ENCODE measurements at regions not wholly inside any gene's neighbourhood (a gene's known extent, or its start where the extent isn't known, plus 50 kb on each side); places are given as distances from the start of the nearest gene placed in this dataset.

- no peaks in the 10 kb centered on the region for H3K9me3 Mint-ChIP-seq
- H3K27ac Mint-ChIP-seq = no peak overlapping the region
- H3K4me1 Mint-ChIP-seq (ENCODE audit: low read depth) = no peaks in the 10 kb centered on the region
- H3K4me3 Mint-ChIP-seq = no peak overlapping the region
- H3K36me3 Mint-ChIP-seq (ENCODE audit: low read depth) = no peaks in the 10 kb centered on the region
- no peak for DNase-seq
- no peak for TF ChIP-seq CTCF (IDR thresholded peaks at IDR 0.05)
- no peaks in the 10 kb centered on the region for H3K27me3 Mint-ChIP-seq (ENCODE audit: insufficient read depth)
These were observed 395.3 kb upstream of the PITX2 start for GRCh38 chr4:111018216-111018615.

GRCh38 chr4:111020476-111020875 is 397.6 kb upstream of the PITX2 start:
- Mint-ChIP-seq H3K4me1 (ENCODE audit: low read depth) (no peaks in the 10 kb centered on the region), H3K27me3 (ENCODE audit: insufficient read depth) (no peaks in the 10 kb centered on the region), H3K36me3 (ENCODE audit: low read depth) (peaks cover 4% of the 10 kb centered on the region; the same call in 1 of the 2 replicates), H3K27ac (no peak overlapping the region), H3K9me3 (no peaks in the 10 kb centered on the region), H3K4me3 (no peak overlapping the region)
- TF ChIP-seq CTCF (IDR thresholded peaks at IDR 0.05) = no peak
- DNase-seq = no peak

- no peak overlapping the region for H3K4me3 Mint-ChIP-seq
- TF ChIP-seq CTCF (IDR thresholded peaks at IDR 0.05) = no peak
- H3K27ac Mint-ChIP-seq = no peak overlapping the region
- H3K27me3 Mint-ChIP-seq (ENCODE audit: insufficient read depth) = no peaks in the 10 kb centered on the region
- DNase-seq = no peak
- H3K4me1 Mint-ChIP-seq (ENCODE audit: low read depth) = peaks cover 2% of the 10 kb centered on the region
- H3K9me3 Mint-ChIP-seq = no peaks in the 10 kb centered on the region
- peaks cover 4% of the 10 kb centered on the region; the same call in 1 of the 2 replicates for H3K36me3 Mint-ChIP-seq (ENCODE audit: low read depth)
These were observed 398.1 kb upstream of the PITX2 start for GRCh38 chr4:111020961-111021360.

GRCh38 chr4:111022758-111023157 is 399.9 kb upstream of the PITX2 start:
- Mint-ChIP-seq H3K27me3 (ENCODE audit: insufficient read depth) (no peaks in the 10 kb centered on the region), H3K4me1 (ENCODE audit: low read depth) (peaks cover 20% of the 10 kb centered on the region)

GRCh38 chr4:111027526-111027925 is 404.6 kb upstream of the PITX2 start:
- DNase-seq = peak; percentile 87
- Mint-ChIP-seq H3K9me3 (no peaks in the 10 kb centered on the region), H3K27ac (peak overlapping the region; percentile 82), H3K36me3 (ENCODE audit: low read depth) (peaks cover 9% of the 10 kb centered on the region; the same call in 1 of the 2 replicates), H3K27me3 (ENCODE audit: insufficient read depth) (no peaks in the 10 kb centered on the region), H3K4me3 (peak overlapping the region; percentile 73), H3K4me1 (ENCODE audit: low read depth) (peaks cover 61% of the 10 kb centered on the region)
- no peak for TF ChIP-seq CTCF (IDR thresholded peaks at IDR 0.05)

More at GRCh38 chr4:111022758-111023157, 399.9 kb upstream of the PITX2 start:
- DNase-seq = no peak
- Mint-ChIP-seq H3K4me3 (no peak overlapping the region), H3K36me3 (ENCODE audit: low read depth) (peaks cover 4% of the 10 kb centered on the region; the same call in 1 of the 2 replicates), H3K9me3 (no peaks in the 10 kb centered on the region), H3K27ac (no peak overlapping the region)
- TF ChIP-seq CTCF (IDR thresholded peaks at IDR 0.05) = no peak

- H3K9me3 Mint-ChIP-seq = no peaks in the 10 kb centered on the region
- peaks cover 62% of the 10 kb centered on the region for H3K4me1 Mint-ChIP-seq (ENCODE audit: low read depth)
- H3K27me3 Mint-ChIP-seq (ENCODE audit: insufficient read depth) = no peaks in the 10 kb centered on the region
- 0 out of 2 replicates have a peak overlapping the region, but pooled peaks have one; percentile 8 for H3K4me3 Mint-ChIP-seq
- peaks cover 8% of the 10 kb centered on the region; the same call in 1 of the 2 replicates for H3K36me3 Mint-ChIP-seq (ENCODE audit: low read depth)
- peak overlapping the region; percentile 22 for H3K27ac Mint-ChIP-seq
- TF ChIP-seq CTCF (IDR thresholded peaks at IDR 0.05) = no peak
- DNase-seq = peak; percentile 8
These were observed 405.9 kb upstream of the PITX2 start for GRCh38 chr4:111028795-111029194.
